Mesenchymal stem cell (in vitro differentiated cells and primary cell): ENCODE measurements at regions not wholly inside any gene's neighbourhood (a gene's known extent, or its start where the extent isn't known, plus 50 kb on each side); places are given as distances from the start of the nearest gene placed in this dataset.

Experiments
- DNase-seq: peaks from one replicate; pipeline ENCODE4 v3.0.0-alpha.2; 2013
- H2AFZ ChIP-seq: one replicate; pipeline ENCODE4 v1.6.1; 2013; ENCODE audit warnings: low read depth, mild to moderate bottlenecking, control low read depth, inconsistent platforms, low read length, moderate library complexity
- H2AK5ac ChIP-seq: 2 replicates; pipeline ENCODE4 v1.6.1; 2013; ENCODE audit warnings: low read length, moderate library complexity, mild to moderate bottlenecking, inconsistent platforms; ENCODE audit not compliant: severe bottlenecking
- H2BK120ac ChIP-seq: one replicate; pipeline ENCODE4 v1.6.1; 2013; ENCODE audit warnings: low read depth, mild to moderate bottlenecking, inconsistent platforms, low read length, moderate library complexity
- H2BK12ac ChIP-seq, 2 experiments: one replicate each; pipeline ENCODE4 v1.6.1; 2013; ENCODE audit warnings: inconsistent platforms in 2 of 2, low read length in 2 of 2, mild to moderate bottlenecking in 2 of 2, moderate library complexity in 2 of 2, control low read depth in 1 of 2
- H2BK15ac ChIP-seq: one replicate; pipeline ENCODE4 v1.6.1; 2013; ENCODE audit warnings: mild to moderate bottlenecking, low read depth, inconsistent platforms; ENCODE audit not compliant: poor library complexity, severe bottlenecking
- H2BK5ac ChIP-seq: 2 replicates; pipeline ENCODE4 v1.6.1; 2013; ENCODE audit warnings: low read depth, mild to moderate bottlenecking, low read length, control low read depth, inconsistent platforms; ENCODE audit not compliant: poor library complexity, severe bottlenecking
- H3K14ac ChIP-seq, 2 experiments: one replicate each; pipeline ENCODE4 v1.6.1; 2013; ENCODE audit warnings: inconsistent platforms in 2 of 2, low read length in 2 of 2, control low read depth in 1 of 2, mild to moderate bottlenecking in 1 of 2, moderate library complexity in 1 of 2
- H3K18ac ChIP-seq, 2 experiments: one replicate each; pipeline ENCODE4 v1.6.1; 2013; ENCODE audit warnings: inconsistent platforms in 2 of 2, low read length in 2 of 2, control low read depth in 1 of 2, low read depth in 1 of 2, mild to moderate bottlenecking in 1 of 2
- H3K23ac ChIP-seq, 2 experiments: one replicate each; pipeline ENCODE4 v1.6.1; 2013; ENCODE audit warnings: inconsistent platforms in 2 of 2, low read length in 2 of 2, mild to moderate bottlenecking in 2 of 2, moderate library complexity in 2 of 2, control low read depth in 1 of 2
- H3K27ac ChIP-seq: 2 replicates; pipeline ENCODE4 v1.5.1; 2013; ENCODE audit warnings: mild to moderate bottlenecking, moderate library complexity, low read length, control low read depth, inconsistent platforms; ENCODE audit not compliant: poor library complexity, severe bottlenecking
- H3K27me3 ChIP-seq, 2 experiments: 2 replicates each; pipeline versions ENCODE4 v1.6.1 to v1.7.0; 2013; ENCODE audit warnings: low read length in 2 of 2, mild to moderate bottlenecking in 2 of 2, moderate library complexity in 2 of 2, control low read depth in 1 of 2, inconsistent platforms in 1 of 2; ENCODE audit not compliant: control insufficient read depth in 1 of 2, insufficient read depth in 1 of 2
- H3K36me3 ChIP-seq, 2 experiments: 2 replicates each; pipeline versions ENCODE4 v1.6.1 to v1.7.0; 2013; ENCODE audit warnings: low read length in 2 of 2, control low read depth in 1 of 2, inconsistent platforms in 1 of 2, low read depth in 1 of 2, mild to moderate bottlenecking in 1 of 2; ENCODE audit not compliant: insufficient read depth in 2 of 2, control insufficient read depth in 1 of 2
- H3K4ac ChIP-seq, 2 experiments: one replicate each; pipeline ENCODE4 v1.6.1; 2013; ENCODE audit warnings: inconsistent platforms in 2 of 2, low read length in 2 of 2, mild to moderate bottlenecking in 2 of 2, moderate library complexity in 2 of 2, control low read depth in 1 of 2, low read depth in 1 of 2
- H3K4me1 ChIP-seq: 2 replicates; pipeline ENCODE4 v1.6.1; 2013; ENCODE audit warnings: low read depth, low read length, control low read depth; ENCODE audit not compliant: control insufficient read depth, insufficient read depth
- H3K4me2 ChIP-seq: 2 replicates; pipeline ENCODE4 v1.6.1; 2013; ENCODE audit warnings: low read length, mild to moderate bottlenecking, inconsistent platforms; ENCODE audit not compliant: poor library complexity, severe bottlenecking
- H3K4me3 ChIP-seq, 2 experiments: 2 replicates each; pipeline versions ENCODE4 v1.5.1 to v1.7.0; 2013; ENCODE audit warnings: low read length in 2 of 2, mild to moderate bottlenecking in 2 of 2, control low read depth in 1 of 2, low read depth in 1 of 2; ENCODE audit not compliant: insufficient read depth in 1 of 2
- H3K79me1 ChIP-seq: replicated peaks from 2 replicates; pipeline ENCODE4 v1.6.1; 2013; ENCODE audit warnings: mild to moderate bottlenecking, control low read depth, low read length, inconsistent platforms; ENCODE audit not compliant: poor library complexity, severe bottlenecking
- H3K9ac ChIP-seq: 2 replicates; pipeline ENCODE4 v1.7.0; 2013; ENCODE audit warnings: mild to moderate bottlenecking, low read length, moderate library complexity
- H3K9me3 ChIP-seq: 2 replicates; pipeline ENCODE4 v1.7.0; 2013; ENCODE audit warnings: mild to moderate bottlenecking, low read length; ENCODE audit not compliant: control insufficient read depth
- H4K8ac ChIP-seq: one replicate; pipeline ENCODE4 v1.6.1; 2013; ENCODE audit warnings: inconsistent platforms, mild to moderate bottlenecking, low read length, moderate library complexity
- H4K91ac ChIP-seq: one replicate; pipeline ENCODE4 v1.6.1; 2013; ENCODE audit warnings: mild to moderate bottlenecking, low read length, inconsistent platforms
- WGBS: methylation state at CpG from one replicate; pipeline ENCODE4 v1.1.7; 2013; ENCODE audit warnings: mixed read lengths; 5-methylcytosine and 5-hydroxymethylcytosine counted together

DNA sequence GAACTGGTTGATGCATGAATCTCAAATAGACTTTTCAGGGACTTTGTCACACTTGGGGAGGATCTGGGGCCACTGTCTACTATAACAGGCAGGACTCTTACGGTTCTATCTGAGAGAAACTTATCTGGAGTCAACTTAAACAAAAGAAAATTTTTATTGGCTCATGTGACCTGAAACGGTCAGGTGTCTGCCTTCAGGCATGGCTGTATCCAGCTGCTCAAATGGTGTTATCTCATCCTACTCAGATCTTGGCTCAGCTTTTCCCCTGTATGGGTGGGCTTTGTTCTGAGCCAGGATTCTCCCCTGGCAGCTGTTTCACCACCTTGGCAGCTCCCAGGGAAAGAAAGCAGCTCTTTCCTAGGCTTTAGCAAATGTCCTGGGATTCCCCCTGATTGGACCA, 183.2 kb upstream of the MYL2 start:
- no peak overlapping the region for H2BK15ac ChIP-seq
- H3K27ac ChIP-seq: no peak overlapping the region
- H2BK5ac ChIP-seq: no peak overlapping the region
- H2BK120ac ChIP-seq: no peak overlapping the region
- no peaks in the 10 kb centered on the region for H3K36me3 ChIP-seq
- H2BK12ac ChIP-seq: no peak overlapping the region
- no peak overlapping the region for H4K91ac ChIP-seq
- no peak for DNase-seq
- H3K4ac ChIP-seq: no peak overlapping the region
- H3K4me3 ChIP-seq: no peak overlapping the region
- 67% methylated on average over 2 of the region's 2 CpGs for WGBS
- no peaks in the 10 kb centered on the region for H3K9me3 ChIP-seq
- no peak overlapping the region for H2AFZ ChIP-seq
- no peak overlapping the region for H3K23ac ChIP-seq
- no peaks in the 10 kb centered on the region for H3K79me1 ChIP-seq
- H4K8ac ChIP-seq: no peak overlapping the region
- peaks cover 1% of the 10 kb centered on the region for H3K4me1 ChIP-seq
- no peak overlapping the region for H2AK5ac ChIP-seq
- H3K27me3 ChIP-seq: peaks cover 6 to 39% of the 10 kb centered on the region in 2 experiments
- no peak overlapping the region for H3K18ac ChIP-seq
- H3K9ac ChIP-seq: no peak overlapping the region
- no peak overlapping the region for H3K4me2 ChIP-seq
- H3K14ac ChIP-seq: no peak overlapping the region

DNA sequence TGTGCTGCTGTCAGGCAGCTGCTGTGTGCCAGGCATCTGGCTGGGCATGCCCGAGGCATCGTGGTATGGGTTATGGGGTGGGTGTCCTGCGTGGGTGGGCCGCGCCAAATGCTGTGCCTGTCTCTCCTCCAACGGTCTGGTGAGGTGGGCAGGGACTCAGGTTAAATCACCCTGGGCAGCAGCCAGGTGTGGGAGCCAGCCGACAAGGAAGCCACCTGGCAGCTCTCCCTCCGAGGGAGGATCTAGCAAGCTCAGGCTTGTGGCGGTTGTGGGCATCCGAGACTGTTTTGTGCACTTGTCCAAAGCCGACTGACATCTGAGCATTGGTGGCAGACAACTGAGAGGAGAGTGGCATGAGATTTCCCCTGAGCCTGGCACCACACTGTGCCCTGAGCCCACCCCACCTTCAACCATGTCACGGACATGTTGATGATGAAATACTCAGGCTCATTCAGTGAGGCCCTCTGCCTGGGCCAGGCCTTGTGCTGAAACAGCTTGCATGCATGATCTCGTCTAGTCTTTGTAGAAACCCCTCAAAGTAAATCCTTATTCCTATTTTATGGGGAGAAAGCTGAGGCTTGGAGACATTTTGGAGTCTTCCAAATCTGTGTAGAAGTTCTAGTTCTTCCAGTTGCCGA, 181.8 kb upstream of the MYL2 start:
- H2AK5ac ChIP-seq: no peak overlapping the region
- H3K23ac ChIP-seq: no peak overlapping the region
- no peak overlapping the region for H4K91ac ChIP-seq
- no peak overlapping the region for H3K9ac ChIP-seq
- H2BK12ac ChIP-seq: no peak overlapping the region
- no peak for DNase-seq
- H2AFZ ChIP-seq: no peak overlapping the region
- peaks cover 1% of the 10 kb centered on the region for H3K4me1 ChIP-seq
- H3K36me3 ChIP-seq: no peaks in the 10 kb centered on the region
- H3K4ac ChIP-seq: no peak overlapping the region
- H3K9me3 ChIP-seq: no peaks in the 10 kb centered on the region
- H3K4me3 ChIP-seq: no peak overlapping the region
- no peak overlapping the region for H2BK15ac ChIP-seq
- H2BK5ac ChIP-seq: no peak overlapping the region
- H3K14ac ChIP-seq: no peak overlapping the region
- H3K79me1 ChIP-seq: no peaks in the 10 kb centered on the region
- H3K27me3 ChIP-seq: peaks cover 6 to 44% of the 10 kb centered on the region in 2 experiments
- H2BK120ac ChIP-seq: no peak overlapping the region
- H3K27ac ChIP-seq: no peak overlapping the region
- H3K4me2 ChIP-seq: no peak overlapping the region
- H4K8ac ChIP-seq: no peak overlapping the region
- 88% methylated on average over 13 of the region's 14 CpGs for WGBS
- no peak overlapping the region for H3K18ac ChIP-seq

DNA sequence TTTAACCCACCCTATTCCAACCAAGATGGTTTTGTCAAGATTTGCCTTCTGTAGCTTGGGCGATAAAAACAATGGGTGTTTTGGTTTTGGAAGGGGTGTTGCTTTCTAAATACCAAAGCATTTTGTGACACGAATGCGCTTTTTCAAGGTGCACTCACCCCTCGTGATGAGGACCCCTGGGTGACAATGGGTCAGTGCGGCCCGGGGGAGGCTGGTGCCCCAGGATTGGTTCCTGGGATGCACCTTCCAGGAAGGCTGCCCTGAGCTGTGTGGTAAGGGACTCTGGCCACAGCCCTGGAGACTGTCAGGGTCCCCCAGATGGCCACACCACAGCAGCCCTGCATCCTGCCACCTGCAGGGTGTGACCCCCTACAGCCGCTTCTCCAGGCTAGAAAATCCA, 180.6 kb upstream of the MYL2 start:
- Histone ChIP-seq H3K23ac (no peak overlapping the region), H3K4me1 (peaks cover 1% of the 10 kb centered on the region), H2BK5ac (no peak overlapping the region), H3K36me3 (no peaks in the 10 kb centered on the region), H3K9ac (no peak overlapping the region), H2AFZ (no peak overlapping the region), H3K79me1 (no peaks in the 10 kb centered on the region), H2BK12ac (no peak overlapping the region), H3K4me3 (no peak overlapping the region), H3K9me3 (no peaks in the 10 kb centered on the region), H3K14ac (no peak overlapping the region), H2AK5ac (no peak overlapping the region), H2BK120ac (no peak overlapping the region), H3K4ac (no peak overlapping the region), H3K27me3 (peaks cover 6 to 52% of the 10 kb centered on the region in 2 experiments), H3K27ac (no peak overlapping the region), H4K8ac (no peak overlapping the region), H2BK15ac (no peak overlapping the region), H3K4me2 (no peak overlapping the region), H3K18ac (no peak overlapping the region), H4K91ac (no peak overlapping the region)
- DNase-seq: no peak
- 78% methylated on average over 7 of the region's 7 CpGs for WGBS

DNA sequence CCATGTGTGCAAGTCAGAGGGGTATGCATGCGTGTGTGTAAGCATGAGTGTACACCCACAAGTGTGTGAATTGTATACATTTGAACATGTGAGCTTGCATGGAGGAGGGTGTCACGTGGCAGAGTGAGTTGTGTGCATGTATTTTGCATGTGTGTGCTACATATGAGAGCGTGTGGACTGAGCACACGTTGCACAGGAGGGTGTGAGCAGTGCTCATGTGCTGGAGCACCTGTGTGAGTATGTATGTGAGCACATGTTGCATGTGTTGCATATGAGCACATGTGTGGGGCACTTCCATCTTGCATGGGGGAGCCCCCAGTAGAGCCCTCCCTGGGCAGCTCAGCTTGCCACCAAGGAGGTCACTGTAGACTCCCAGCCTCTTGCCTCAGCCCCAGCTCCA, 180.2 kb upstream of the MYL2 start:
- Histone ChIP-seq H2AK5ac (no peak overlapping the region), H3K27me3 (peaks cover 6 to 56% of the 10 kb centered on the region in 2 experiments), H3K36me3 (no peaks in the 10 kb centered on the region), H2BK12ac (no peak overlapping the region), H3K9me3 (no peaks in the 10 kb centered on the region), H3K23ac (no peak overlapping the region), H3K27ac (no peak overlapping the region), H3K18ac (no peak overlapping the region), H3K79me1 (no peaks in the 10 kb centered on the region), H3K9ac (no peak overlapping the region), H3K4ac (no peak overlapping the region), H2BK5ac (no peak overlapping the region), H4K8ac (no peak overlapping the region), H2AFZ (no peak overlapping the region), H2BK15ac (no peak overlapping the region), H4K91ac (no peak overlapping the region), H3K4me1 (peaks cover 1% of the 10 kb centered on the region), H3K4me2 (no peak overlapping the region), H3K14ac (no peak overlapping the region), H2BK120ac (no peak overlapping the region), H3K4me3 (no peak overlapping the region)
- WGBS: 49% methylated on average over 4 of the region's 4 CpGs
- DNase-seq: no peak
